Peyer's patch (tissue), 4 donors: ENCODE measurements at regions not wholly inside any gene's neighbourhood (a gene's known extent, or its start where the extent isn't known, plus 50 kb on each side); places are given as distances from the start of the nearest gene placed in this dataset.

ENCODE experiments used
- POLR2A ChIP-seq, 2 donors: fragments of 450-650 bp; IDR thresholded peaks; one replicate each; pipeline ENCODE4 v1.5.1; 2017; ENCODE audit warnings: antibody characterized with exemption in 2 of 2, mild to moderate bottlenecking in 2 of 2, moderate library complexity in 2 of 2
- TF ChIP-seq, protein P1 (sequence below), 6 experiments: fragments of 450-650 bp in 4 of 6; fragments of 200-600 bp in 2 of 6; sonication (generic) in 1 of 6; IDR thresholded peaks; one replicate each; pipeline ENCODE4 v1.5.1; 2017 to 2019; ENCODE audit warnings: antibody characterized with exemption in 6 of 6, mild to moderate bottlenecking in 3 of 6, moderate library complexity in 1 of 6

- TF ChIP-seq, protein P1, sequence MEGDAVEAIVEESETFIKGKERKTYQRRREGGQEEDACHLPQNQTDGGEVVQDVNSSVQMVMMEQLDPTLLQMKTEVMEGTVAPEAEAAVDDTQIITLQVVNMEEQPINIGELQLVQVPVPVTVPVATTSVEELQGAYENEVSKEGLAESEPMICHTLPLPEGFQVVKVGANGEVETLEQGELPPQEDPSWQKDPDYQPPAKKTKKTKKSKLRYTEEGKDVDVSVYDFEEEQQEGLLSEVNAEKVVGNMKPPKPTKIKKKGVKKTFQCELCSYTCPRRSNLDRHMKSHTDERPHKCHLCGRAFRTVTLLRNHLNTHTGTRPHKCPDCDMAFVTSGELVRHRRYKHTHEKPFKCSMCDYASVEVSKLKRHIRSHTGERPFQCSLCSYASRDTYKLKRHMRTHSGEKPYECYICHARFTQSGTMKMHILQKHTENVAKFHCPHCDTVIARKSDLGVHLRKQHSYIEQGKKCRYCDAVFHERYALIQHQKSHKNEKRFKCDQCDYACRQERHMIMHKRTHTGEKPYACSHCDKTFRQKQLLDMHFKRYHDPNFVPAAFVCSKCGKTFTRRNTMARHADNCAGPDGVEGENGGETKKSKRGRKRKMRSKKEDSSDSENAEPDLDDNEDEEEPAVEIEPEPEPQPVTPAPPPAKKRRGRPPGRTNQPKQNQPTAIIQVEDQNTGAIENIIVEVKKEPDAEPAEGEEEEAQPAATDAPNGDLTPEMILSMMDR (IDR thresholded peaks at IDR 0.05) = peak in 5 of 6 experiments; percentile 17 to 71 (median 65)
- TF ChIP-seq POLR2A (IDR thresholded peaks at IDR 0.05) = no peak
Measured at GRCh38 chr12:29088611-29089219, 60.4 kb upstream of the FAR2 start.
